IgD-negative memory B cell (primary cell): ENCODE measurements at regions not wholly inside any gene's neighbourhood (a gene's known extent, or its start where the extent isn't known, plus 50 kb on each side); places are given as distances from the start of the nearest gene placed in this dataset.

ENCODE experiments used
- H3K27ac Mint-ChIP-seq, 3 donors: one replicate each; pipeline ENCODE4 v1.8.0; 2020 to 2022; ENCODE audit warnings: mild to moderate bottlenecking in 3 of 3, mixed read lengths in 3 of 3, moderate library complexity in 1 of 3
- H3K27me3 Mint-ChIP-seq: one replicate; pipeline ENCODE4 v1.8.0; 2021; ENCODE audit warnings: mixed read lengths
- H3K36me3 Mint-ChIP-seq: one replicate; pipeline ENCODE4 v1.8.0; 2020; ENCODE audit warnings: mild to moderate bottlenecking, mixed read lengths
- H3K4me1 Mint-ChIP-seq, 3 donors: one replicate each; pipeline ENCODE4 v1.8.0; 2020 to 2022; ENCODE audit warnings: mixed read lengths in 3 of 3, mild to moderate bottlenecking in 1 of 3
- H3K4me3 Mint-ChIP-seq, 4 donors: one replicate each; pipeline ENCODE4 v1.8.0; 2020 to 2022; ENCODE audit warnings: mild to moderate bottlenecking in 4 of 4, mixed read lengths in 4 of 4, moderate library complexity in 3 of 4
- H3K9me3 Mint-ChIP-seq, 3 donors: one replicate each; pipeline ENCODE4 v1.8.0; 2020 to 2021; ENCODE audit warnings: mixed read lengths in 3 of 3, mild to moderate bottlenecking in 1 of 3

DNA sequence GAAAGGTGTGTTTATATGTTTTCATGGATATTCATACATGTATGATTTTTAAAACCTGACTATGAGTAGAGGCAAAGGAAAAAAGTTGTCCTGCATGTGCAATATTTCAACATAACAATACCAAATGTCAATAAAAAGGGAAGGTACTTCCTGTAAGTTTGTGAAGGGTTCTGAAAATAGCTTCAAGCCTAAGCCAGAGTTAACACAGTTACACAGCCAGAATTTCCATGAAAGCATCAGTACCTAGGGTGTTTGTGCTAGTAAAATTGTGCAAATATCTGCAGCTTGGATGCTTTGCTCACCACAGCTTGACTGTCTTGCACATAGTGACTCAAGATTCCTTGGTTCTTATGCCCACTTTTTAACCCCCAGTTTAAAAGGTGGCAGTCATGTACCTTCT, 193.1 kb upstream of the FAR2 start:
- H3K27me3 Mint-ChIP-seq, result no peaks in the 10 kb centered on the region
- H3K4me3 Mint-ChIP-seq, result no peak overlapping the region
- peaks cover 1% of the 10 kb centered on the region for H3K36me3 Mint-ChIP-seq
- no peaks in the 10 kb centered on the region for H3K9me3 Mint-ChIP-seq
- H3K27ac Mint-ChIP-seq, result no peak overlapping the region
- no peaks in the 10 kb centered on the region for H3K4me1 Mint-ChIP-seq

DNA sequence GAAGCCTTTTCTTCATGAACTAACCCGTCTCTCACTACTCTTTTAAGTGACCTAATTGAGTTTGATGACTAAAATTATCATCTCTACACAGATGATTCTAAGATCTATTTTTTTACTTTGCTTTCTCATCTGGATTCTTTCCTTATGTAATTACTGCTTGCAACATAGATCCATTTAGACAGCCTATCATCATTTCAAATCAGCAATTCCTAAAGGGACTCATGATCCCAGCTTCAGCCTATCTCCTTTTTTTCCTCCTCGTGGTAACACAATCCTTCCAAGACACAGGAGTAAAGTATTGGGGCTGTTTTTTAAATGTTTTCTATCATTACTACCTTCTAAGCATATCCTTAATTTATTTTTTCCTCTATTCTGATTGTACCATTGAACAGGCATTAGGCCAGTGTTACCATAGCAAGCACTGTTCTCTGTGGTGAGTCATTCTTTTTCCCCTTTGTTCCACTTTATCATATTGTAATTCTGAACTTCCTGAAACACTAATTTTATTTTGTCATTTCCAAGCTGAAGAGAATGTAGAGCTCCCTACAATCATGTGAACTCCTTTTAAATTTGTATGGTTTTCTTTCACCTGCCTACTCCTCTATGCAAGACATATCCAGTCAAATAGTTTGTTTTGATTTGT, 190.4 kb upstream of the FAR2 start:
- Mint-ChIP-seq H3K4me1 (no peaks in the 10 kb centered on the region), H3K27ac (no peak overlapping the region)

DNA sequence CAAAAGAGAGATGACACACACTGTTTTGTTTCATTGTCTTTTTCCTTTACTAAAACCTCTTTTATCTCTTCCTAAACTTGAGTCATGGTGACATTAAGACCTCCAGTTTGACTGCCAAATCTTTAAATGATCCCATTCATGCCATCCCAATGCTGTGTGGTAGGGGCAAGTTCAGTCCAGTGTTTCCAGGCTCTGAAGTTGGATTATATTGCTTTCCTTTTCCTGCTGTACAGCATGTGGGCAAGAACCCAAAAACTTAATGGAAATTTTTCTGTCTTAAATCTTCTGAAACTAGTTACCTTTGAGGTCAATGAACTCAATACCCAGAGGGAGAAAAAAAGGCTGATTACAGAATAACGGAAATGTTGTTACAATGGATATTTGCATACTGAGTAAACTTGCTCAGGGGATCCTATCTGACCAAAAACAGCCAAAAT, 187.1 kb upstream of the FAR2 start:
- H3K4me3 Mint-ChIP-seq, result no peak overlapping the region
- H3K27me3 Mint-ChIP-seq, result no peaks in the 10 kb centered on the region
- H3K27ac Mint-ChIP-seq, result no peak overlapping the region
- no peaks in the 10 kb centered on the region for H3K4me1 Mint-ChIP-seq
- H3K36me3 Mint-ChIP-seq, result peaks cover 1% of the 10 kb centered on the region
- H3K9me3 Mint-ChIP-seq, result no peaks in the 10 kb centered on the region

More for the DNA sequence above, 190.4 kb upstream of the FAR2 start:
- H3K36me3 Mint-ChIP-seq, result peaks cover 1% of the 10 kb centered on the region
- no peaks in the 10 kb centered on the region for H3K27me3 Mint-ChIP-seq
- no peaks in the 10 kb centered on the region for H3K9me3 Mint-ChIP-seq
- H3K4me3 Mint-ChIP-seq, result no peak overlapping the region

DNA sequence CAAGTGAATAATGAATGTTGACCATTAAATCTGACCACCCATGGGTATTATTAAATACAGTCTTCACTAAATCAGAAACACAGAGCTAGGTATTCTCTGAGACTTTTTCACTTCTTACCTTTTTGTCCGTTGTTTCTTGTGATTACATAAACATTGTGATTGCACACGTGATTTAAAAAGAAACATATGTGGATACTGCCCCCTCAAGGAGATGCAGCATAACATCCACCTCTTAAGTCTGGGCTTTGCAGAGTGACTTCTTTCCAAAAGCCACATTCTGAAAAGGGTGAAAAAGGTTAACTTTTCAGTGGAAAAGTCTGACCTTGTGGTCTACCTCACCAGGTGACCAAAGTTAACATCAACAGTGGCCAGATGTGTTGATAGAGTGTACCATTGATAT, 185.5 kb upstream of the FAR2 start:
- Mint-ChIP-seq H3K36me3 (peaks cover 1% of the 10 kb centered on the region), H3K4me1 (no peaks in the 10 kb centered on the region), H3K27ac (no peak overlapping the region), H3K4me3 (no peak overlapping the region), H3K27me3 (no peaks in the 10 kb centered on the region), H3K9me3 (no peaks in the 10 kb centered on the region)

DNA sequence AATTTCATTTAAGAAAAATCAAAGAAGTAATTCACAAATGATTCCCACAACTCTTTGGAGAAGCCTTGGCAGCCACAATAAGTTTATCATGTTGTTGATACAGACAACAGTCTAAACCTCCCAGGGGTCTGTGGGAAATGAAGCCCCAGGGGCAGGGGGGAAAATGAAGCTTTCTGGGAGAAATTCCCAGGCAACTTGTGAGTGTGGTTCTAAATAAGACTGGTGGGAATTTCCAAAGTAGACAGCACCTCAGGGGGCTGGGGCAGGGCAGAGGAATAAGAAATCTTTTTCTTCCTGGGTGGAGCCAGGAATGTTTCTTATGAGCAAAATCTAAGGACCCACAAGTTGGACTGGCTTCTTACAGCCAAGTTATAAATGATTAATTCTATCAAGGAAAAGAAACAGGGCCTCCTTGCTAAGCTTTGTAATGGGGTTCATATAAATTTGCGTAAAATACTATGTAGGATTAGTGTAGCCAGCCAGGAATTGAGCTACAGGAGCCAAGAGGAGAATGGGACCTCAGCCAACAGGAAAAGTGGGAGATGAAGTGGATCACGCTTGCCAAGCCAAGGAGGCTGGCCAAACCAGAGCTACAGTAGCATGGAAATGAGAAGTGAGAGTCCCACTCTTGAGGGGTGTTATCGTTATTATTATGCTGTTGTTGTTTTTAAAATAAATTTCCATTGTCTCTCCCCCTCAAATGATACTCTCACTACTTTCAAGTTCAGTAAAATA, 182.9 kb upstream of the FAR2 start:
- H3K9me3 Mint-ChIP-seq, result no peaks in the 10 kb centered on the region
- H3K27ac Mint-ChIP-seq, result no peak overlapping the region

DNA sequence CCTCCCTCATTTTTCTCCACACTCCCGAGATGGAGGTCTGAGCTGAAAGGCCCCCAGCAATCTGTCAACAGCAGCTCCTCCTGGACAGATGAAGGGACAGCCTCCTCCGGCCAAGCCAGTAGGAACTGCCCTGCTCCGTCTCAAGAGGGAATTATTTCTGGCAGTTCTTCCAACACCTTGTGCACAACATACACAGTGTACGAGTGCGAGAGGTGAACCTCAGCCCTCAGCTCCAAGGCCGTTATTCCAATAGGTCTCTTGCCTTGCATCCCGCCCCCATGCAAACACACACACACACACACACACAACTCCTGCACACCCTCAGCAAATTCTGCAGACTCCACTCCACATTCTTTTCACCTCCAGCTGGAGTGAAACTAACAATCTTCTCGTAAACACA, 181.7 kb upstream of the FAR2 start:
- no peaks in the 10 kb centered on the region for H3K4me1 Mint-ChIP-seq
- H3K36me3 Mint-ChIP-seq, result no peaks in the 10 kb centered on the region
- no peaks in the 10 kb centered on the region for H3K27me3 Mint-ChIP-seq
- no peak overlapping the region for H3K4me3 Mint-ChIP-seq
- H3K9me3 Mint-ChIP-seq, result no peaks in the 10 kb centered on the region
- no peak overlapping the region for H3K27ac Mint-ChIP-seq

More for the DNA sequence above, 182.9 kb upstream of the FAR2 start:
- Mint-ChIP-seq H3K4me1 (no peaks in the 10 kb centered on the region), H3K4me3 (no peak overlapping the region), H3K36me3 (no peaks in the 10 kb centered on the region), H3K27me3 (no peaks in the 10 kb centered on the region)

DNA sequence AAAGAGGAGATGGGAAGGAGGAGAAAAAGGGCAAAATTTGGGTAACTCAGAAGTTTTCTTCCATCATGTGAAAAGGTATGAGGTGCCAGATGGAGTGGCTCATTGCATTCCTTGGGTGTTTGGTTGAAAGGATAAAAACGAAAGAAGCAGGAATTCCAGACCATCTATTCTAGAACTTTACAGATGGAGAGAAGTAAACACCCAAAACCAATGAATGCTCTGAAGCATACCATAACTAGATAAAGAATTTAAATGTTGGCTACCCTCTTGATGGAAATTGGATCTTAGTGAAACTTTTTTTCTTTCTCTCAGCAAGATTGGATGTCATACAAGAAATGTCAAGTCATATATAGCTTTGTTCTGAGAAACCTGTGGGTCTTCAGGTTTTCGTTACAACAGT, 175.6 kb upstream of the FAR2 start:
- peaks cover 1% of the 10 kb centered on the region for H3K36me3 Mint-ChIP-seq
- no peaks in the 10 kb centered on the region for H3K27me3 Mint-ChIP-seq
- no peak overlapping the region for H3K27ac Mint-ChIP-seq
- H3K9me3 Mint-ChIP-seq, result no peaks in the 10 kb centered on the region
- H3K4me1 Mint-ChIP-seq, result no peaks in the 10 kb centered on the region
- H3K4me3 Mint-ChIP-seq, result no peak overlapping the region

DNA sequence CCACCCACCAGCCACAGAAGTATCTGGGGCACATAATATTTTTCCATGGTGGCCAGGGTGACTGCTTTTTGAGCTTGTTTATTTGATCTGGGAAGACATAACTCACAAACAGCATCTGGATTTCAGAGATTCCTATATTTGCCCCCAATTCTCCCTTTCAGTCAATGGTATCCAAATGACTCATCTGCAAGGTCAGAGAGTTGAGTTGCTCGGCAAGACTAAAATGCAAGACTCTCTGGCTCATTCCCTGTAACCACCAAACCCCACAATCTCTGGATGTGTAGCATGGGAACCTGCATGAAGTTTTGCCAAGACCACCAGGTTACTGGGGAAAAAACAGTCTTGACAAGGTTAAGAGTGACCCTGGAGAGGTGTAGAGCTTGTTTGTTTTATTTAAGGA, 174.9 kb upstream of the FAR2 start:
- H3K9me3 Mint-ChIP-seq, result peaks cover 0 to 1% (median 0%) of the 10 kb centered on the region in 3 donors
- no peak overlapping the region for H3K27ac Mint-ChIP-seq
- H3K36me3 Mint-ChIP-seq, result peaks cover 1% of the 10 kb centered on the region
- no peak overlapping the region for H3K4me3 Mint-ChIP-seq
- no peaks in the 10 kb centered on the region for H3K4me1 Mint-ChIP-seq
- no peaks in the 10 kb centered on the region for H3K27me3 Mint-ChIP-seq

DNA sequence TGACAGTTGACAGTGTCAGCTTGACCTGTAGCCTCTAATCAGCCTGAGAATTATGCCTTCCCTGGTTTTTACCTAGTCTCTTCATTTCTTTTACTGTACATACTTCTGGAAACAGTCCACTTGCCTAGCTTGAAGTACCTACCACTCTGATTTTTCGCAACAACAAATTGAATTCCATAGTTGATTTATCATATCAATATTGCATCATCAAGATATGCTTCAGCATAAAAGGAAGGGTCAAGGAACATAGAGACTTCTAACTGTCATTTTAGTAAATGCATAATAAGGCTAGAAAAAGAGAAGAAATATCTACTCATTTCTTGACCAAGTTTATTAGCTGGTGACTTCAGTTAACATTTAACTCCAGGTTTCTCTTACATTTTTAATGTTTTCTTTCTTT, 174.2 kb upstream of the FAR2 start:
- no peak overlapping the region for H3K27ac Mint-ChIP-seq
- peaks cover 0 to 1% (median 0%) of the 10 kb centered on the region in 3 donors for H3K9me3 Mint-ChIP-seq
- H3K4me1 Mint-ChIP-seq, result no peaks in the 10 kb centered on the region
- peaks cover 1% of the 10 kb centered on the region for H3K36me3 Mint-ChIP-seq
- no peak overlapping the region for H3K4me3 Mint-ChIP-seq
- H3K27me3 Mint-ChIP-seq, result no peaks in the 10 kb centered on the region

DNA sequence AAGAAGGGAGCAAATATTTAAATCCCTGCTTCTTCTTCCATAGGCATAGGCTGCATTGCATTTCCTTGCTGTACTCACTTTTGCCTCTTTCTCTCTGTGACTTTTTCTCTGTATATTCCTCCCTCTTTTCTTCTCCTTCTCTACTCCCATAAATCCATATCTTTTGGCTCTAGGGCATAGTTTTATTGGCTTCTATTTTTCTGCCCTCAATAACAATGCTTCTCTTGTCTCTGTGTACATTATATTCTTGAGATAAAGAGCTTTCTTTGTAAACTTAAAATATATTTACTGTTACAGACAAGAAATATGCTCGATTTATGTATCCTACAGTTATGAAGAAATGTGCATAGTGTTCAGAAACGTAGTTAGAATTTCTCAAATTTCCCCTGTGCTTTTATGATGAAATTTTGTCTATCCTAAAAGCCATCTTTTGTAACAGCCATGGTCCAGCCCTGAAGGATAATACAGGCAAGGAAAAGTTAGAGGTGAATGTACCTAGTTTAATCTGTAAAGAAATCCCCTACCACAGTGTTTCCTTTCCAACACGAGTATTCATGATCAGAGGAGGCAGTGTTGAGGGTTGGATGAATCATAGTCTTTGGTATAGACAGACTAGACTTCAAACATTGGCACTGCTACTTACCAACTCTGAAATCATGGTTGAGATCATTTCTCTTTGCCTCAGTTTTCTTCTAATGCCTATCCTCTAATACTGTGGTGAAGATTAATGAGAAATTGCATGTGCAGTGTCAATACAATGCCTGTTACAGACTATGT, 173.3 kb upstream of the FAR2 start:
- H3K36me3 Mint-ChIP-seq, result peaks cover 1% of the 10 kb centered on the region
- no peak overlapping the region for H3K27ac Mint-ChIP-seq
- no peaks in the 10 kb centered on the region for H3K27me3 Mint-ChIP-seq

DNA sequence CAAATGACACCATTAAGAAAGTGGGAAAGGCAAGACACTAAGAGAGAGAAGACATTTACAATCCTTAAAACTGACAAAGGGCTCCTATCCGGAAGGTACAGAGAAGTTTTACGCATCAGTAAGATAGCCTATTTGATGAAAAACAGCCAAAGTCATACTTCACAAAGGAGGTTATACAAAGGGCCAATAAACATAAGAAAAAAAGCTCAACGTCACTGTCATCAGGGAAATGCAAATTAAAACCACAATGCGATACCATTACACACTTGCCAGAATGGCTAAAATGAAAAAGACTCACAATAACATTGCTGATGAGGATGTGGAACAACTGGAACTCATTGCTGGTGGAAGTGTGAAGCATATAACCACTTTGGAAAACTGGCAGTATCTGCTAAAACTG, 168.6 kb upstream of the FAR2 start:
- Mint-ChIP-seq H3K27ac (no peak overlapping the region), H3K4me3 (no peak overlapping the region), H3K4me1 (no peaks in the 10 kb centered on the region), H3K27me3 (peaks cover 4% of the 10 kb centered on the region), H3K36me3 (peaks cover 1% of the 10 kb centered on the region), H3K9me3 (peaks cover 0 to 1% (median 0%) of the 10 kb centered on the region in 3 donors)

More for the DNA sequence above, 173.3 kb upstream of the FAR2 start:
- H3K4me1 Mint-ChIP-seq, result no peaks in the 10 kb centered on the region
- H3K9me3 Mint-ChIP-seq, result peaks cover 0 to 1% (median 0%) of the 10 kb centered on the region in 3 donors
- no peak overlapping the region for H3K4me3 Mint-ChIP-seq

DNA sequence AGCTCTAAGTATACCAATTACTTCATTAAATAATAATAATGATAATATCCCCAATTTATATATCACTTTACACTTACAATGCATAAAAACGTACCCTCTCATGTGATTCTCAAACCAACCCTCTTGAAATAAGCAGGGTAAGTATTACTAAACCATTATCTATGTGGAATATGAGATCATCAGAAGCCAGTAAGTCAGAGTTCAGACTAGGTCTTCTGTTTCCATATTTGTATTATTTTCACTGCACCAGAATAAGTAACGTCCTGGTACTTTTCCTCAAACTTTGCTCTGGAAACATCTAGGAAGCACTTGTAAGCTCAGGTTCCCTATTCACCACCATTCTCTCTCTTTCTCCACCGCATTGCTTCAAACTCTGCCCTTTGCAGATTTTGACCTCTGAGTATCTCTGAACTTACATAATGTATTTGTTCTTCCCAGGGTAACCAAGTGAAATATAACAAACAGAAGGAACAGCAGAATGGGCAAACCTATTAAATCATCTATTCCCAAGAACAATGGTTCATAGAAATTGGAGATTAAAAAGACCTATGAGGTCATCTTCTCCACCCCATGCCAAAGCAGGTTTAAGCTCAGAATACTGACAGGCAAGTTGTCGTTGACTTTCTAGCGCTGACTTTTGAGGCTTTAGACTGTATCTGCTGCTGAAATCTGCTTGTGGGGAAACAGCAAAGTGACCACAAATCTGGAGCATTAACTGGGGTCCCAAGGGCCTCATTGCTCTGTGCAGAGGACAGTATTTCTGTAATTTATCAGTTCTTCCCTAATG, 161.3 kb upstream of the FAR2 start:
- peaks cover 1% of the 10 kb centered on the region for H3K27me3 Mint-ChIP-seq
- H3K9me3 Mint-ChIP-seq, result no peaks in the 10 kb centered on the region
- no peak overlapping the region for H3K4me3 Mint-ChIP-seq
- no peaks in the 10 kb centered on the region for H3K36me3 Mint-ChIP-seq
- H3K4me1 Mint-ChIP-seq, result no peaks in the 10 kb centered on the region
- no peak overlapping the region for H3K27ac Mint-ChIP-seq

DNA sequence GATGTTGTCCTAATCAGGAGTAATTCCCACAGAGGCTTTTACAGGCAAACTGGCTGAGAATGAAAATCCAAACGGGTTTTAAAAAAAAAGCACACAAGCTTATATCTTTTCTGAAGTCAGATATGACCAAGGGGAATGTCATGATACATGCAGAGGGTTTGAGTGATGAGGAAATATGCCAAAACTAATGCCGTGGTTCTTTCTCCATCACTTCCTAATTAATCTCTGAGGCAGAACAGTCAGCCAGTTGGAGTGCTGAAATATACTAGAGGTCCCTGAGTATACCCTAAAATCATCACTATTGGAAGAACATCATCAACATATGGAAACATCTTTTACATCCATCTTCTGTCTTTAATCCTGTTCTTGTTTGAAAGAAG, 160.8 kb upstream of the FAR2 start:
- Mint-ChIP-seq H3K9me3 (no peaks in the 10 kb centered on the region), H3K36me3 (no peaks in the 10 kb centered on the region), H3K27me3 (peaks cover under 1% of the 10 kb centered on the region), H3K4me3 (no peak overlapping the region), H3K27ac (no peak overlapping the region), H3K4me1 (no peaks in the 10 kb centered on the region)

DNA sequence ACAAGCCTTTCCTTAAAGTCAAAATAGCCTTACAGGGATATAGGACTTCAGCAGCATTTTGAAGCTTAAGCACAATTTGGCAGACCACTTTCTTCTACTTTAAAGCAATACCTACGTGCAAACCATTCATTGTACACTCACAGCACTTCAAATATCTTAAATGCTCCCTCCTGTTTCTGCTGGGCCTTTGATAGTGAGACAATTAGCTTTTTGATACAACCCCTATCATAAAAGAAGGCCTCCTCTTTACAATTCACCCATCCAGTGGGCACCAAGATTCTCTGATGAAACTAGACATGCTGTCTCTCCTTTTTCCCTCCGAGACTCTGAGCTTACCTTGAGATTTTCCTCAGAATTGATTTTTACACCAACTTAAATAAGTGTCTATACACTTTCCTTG, 157.5 kb upstream of the FAR2 start:
- Mint-ChIP-seq H3K27me3 (no peaks in the 10 kb centered on the region), H3K4me1 (no peaks in the 10 kb centered on the region), H3K4me3 (no peak overlapping the region), H3K27ac (no peak overlapping the region), H3K9me3 (no peaks in the 10 kb centered on the region), H3K36me3 (no peaks in the 10 kb centered on the region)

DNA sequence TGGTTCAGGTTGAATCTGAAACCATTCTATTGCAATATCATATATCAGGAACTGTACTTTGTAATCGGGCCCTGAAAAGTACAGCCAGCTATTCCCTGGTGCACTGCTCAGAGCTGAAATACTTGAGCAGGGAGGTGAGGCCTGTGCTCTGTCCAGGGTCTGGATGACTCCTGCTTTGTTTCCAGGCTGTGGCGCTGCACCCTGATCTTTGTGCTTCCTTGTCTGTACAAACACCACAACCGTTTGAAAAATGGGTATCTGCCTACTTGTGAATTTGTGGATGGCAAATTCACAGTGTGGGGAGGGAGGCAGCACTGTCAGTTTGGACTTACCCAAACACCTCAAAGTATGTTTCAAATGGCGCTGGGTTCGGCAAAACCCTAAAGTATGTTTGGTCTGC, 155.4 kb upstream of the FAR2 start:
- peaks cover 1% of the 10 kb centered on the region for H3K27me3 Mint-ChIP-seq
- no peaks in the 10 kb centered on the region for H3K9me3 Mint-ChIP-seq
- no peak overlapping the region for H3K27ac Mint-ChIP-seq
- H3K4me1 Mint-ChIP-seq, result no peaks in the 10 kb centered on the region
- no peak overlapping the region for H3K4me3 Mint-ChIP-seq
- no peaks in the 10 kb centered on the region for H3K36me3 Mint-ChIP-seq
